GM12878 (cell line): ENCODE measurements at regions not wholly inside any gene's neighbourhood (a gene's known extent, or its start where the extent isn't known, plus 50 kb on each side); places are given as distances from the start of the nearest gene placed in this dataset.

Source experiments
- ATAC-seq: fragments of 200-7000 bp; cut with Tn5 transposase; 3 replicates; pipeline ENCODE4 v1.9.1; 2020; ENCODE audit warnings: mild to moderate bottlenecking, moderate library complexity
- BruUV-seq: library from RNA; stranded (reverse); fragments of 400-500 nt; replicated peaks from 2 replicates; lab custom pipeline; 2021; lab: Mats Ljungman, UMichigan
- CTCF ChIA-PET: fragments of 300-600 bp; sonication (Branson Sonifier 250); formaldehyde crosslinking; extraction: SDS; loops from one replicate; lab custom pipeline; 2021; ENCODE audit warnings: inconsistent platforms; lab: Yijun Ruan, JAX
- POLR2A ChIA-PET: fragments of 350-600 bp; formaldehyde crosslinking; extraction: SDS; loops from one replicate; lab custom pipeline; 2021; ENCODE audit warnings: inconsistent platforms; lab: Charles Lee
- RAD21 ChIA-PET: fragments of 300-600 bp; sonication (Branson Sonifier 250); formaldehyde crosslinking; loops from one replicate; lab custom pipeline; 2023; ENCODE audit warnings: antibody characterized with exemption; ENCODE audit not compliant: unreplicated experiment; lab: Charles Lee
- SMC1A ChIA-PET: fragments of 300-600 bp; sonication (Branson Sonifier 250); formaldehyde crosslinking; loops from one replicate; lab custom pipeline; 2023; ENCODE audit not compliant: unreplicated experiment, uncharacterized antibody; lab: Charles Lee
- DNase-seq: peaks from one replicate; pipeline ENCODE4 v3.0.0-alpha.2; 2011; ENCODE audit warnings: low read depth, low spot score
- FAIRE-seq: peaks from 3 replicates; lab custom pipeline; 2011; peaks lifted over from hg19 to GRCh38; lab: Jason Lieb, UNC
- H2AFZ ChIP-seq: 2 replicates; pipeline ENCODE4 v1.6.0; 2011; ENCODE audit warnings: low read depth, low read length, control low read depth; ENCODE audit not compliant: control insufficient read depth
- H3K27ac ChIP-seq: 2 replicates; pipeline ENCODE4 v1.5.1; 2011; ENCODE audit warnings: control low read depth; ENCODE audit not compliant: control insufficient read depth, insufficient read depth
- H3K27me3 ChIP-seq, 2 experiments: replicated peaks in 1 of 2; 2 replicates each; pipeline versions ENCODE4 v1.6.0 to v1.6.1; 2011; ENCODE audit warnings: low read length in 1 of 2; ENCODE audit not compliant: control insufficient read depth in 2 of 2, insufficient read depth in 2 of 2
- H3K36me3 ChIP-seq, 2 experiments: 2 replicates each; pipeline ENCODE4 v1.5.1; 2011; ENCODE audit warnings: low read length in 1 of 2; ENCODE audit not compliant: control insufficient read depth in 2 of 2, insufficient read depth in 2 of 2
- H3K4me1 ChIP-seq: 2 replicates; pipeline ENCODE4 v1.6.1; 2011; ENCODE audit warnings: mild to moderate bottlenecking, low read length, moderate library complexity, mixed read lengths; ENCODE audit not compliant: control insufficient read depth, insufficient read depth
- H3K4me2 ChIP-seq: 2 replicates; pipeline ENCODE4 v1.6.0; 2011; ENCODE audit warnings: control low read depth; ENCODE audit not compliant: control insufficient read depth, insufficient read depth
- H3K4me3 ChIP-seq: fragments of 200-600 bp; sonication (generic); 2 replicates; pipeline ENCODE4 v1.5.1; 2016
- H3K79me2 ChIP-seq: 2 replicates; pipeline ENCODE4 v1.6.0; 2011; ENCODE audit warnings: low read length; ENCODE audit not compliant: control insufficient read depth, insufficient read depth
- H3K9ac ChIP-seq: 2 replicates; pipeline ENCODE4 v1.8.0; 2011; ENCODE audit warnings: low read length, control low read depth, mixed read lengths; ENCODE audit not compliant: control insufficient read depth, insufficient read depth
- H3K9me3 ChIP-seq: replicated peaks from 3 replicates; pipeline ENCODE4 v1.5.1; 2011; ENCODE audit warnings: mild to moderate bottlenecking, low read length; ENCODE audit not compliant: control insufficient read depth, insufficient read depth
- H4K20me1 ChIP-seq: 2 replicates; pipeline ENCODE4 v1.6.0; 2011; ENCODE audit not compliant: control insufficient read depth, insufficient read depth
- ATF2 ChIP-seq: IDR thresholded peaks from 2 replicates; pipeline ENCODE4 v1.6.1; 2012; ENCODE audit warnings: low read length, inconsistent platforms
- ATF7 ChIP-seq: fragments of 450-650 bp; IDR thresholded peaks from 2 replicates; pipeline ENCODE4 v1.6.1; 2016; ENCODE audit warnings: low read depth, mild to moderate bottlenecking
- CHD2 ChIP-seq: IDR thresholded peaks from 2 replicates; pipeline ENCODE4 v1.6.1; 2011; ENCODE audit warnings: low read depth, low read length, improper control_type of control experiment, borderline replicate concordance
- HDGF ChIP-seq: fragments of 450-650 bp; IDR thresholded peaks from 2 replicates; pipeline ENCODE4 v1.6.1; 2016; ENCODE audit warnings: antibody characterized with exemption
- JUND ChIP-seq: IDR thresholded peaks from 2 replicates; pipeline ENCODE4 v1.6.1; 2012; ENCODE audit warnings: low read depth, mild to moderate bottlenecking, low read length, improper control_type of control experiment, moderate library complexity
- KLF5 ChIP-seq: fragments of 450-650 bp; IDR thresholded peaks from 2 replicates; pipeline ENCODE4 v1.6.1; 2014; ENCODE audit warnings: mild to moderate bottlenecking; ENCODE audit not compliant: partially characterized antibody
- NFXL1 ChIP-seq: fragments of 450-650 bp; IDR thresholded peaks from 2 replicates; pipeline ENCODE4 v1.6.1; 2017; ENCODE audit warnings: antibody characterized with exemption, mild to moderate bottlenecking, borderline replicate concordance
- NR2C2 ChIP-seq: IDR thresholded peaks from 2 replicates; pipeline ENCODE4 v1.6.1; 2011; ENCODE audit warnings: borderline replicate concordance, low read depth; ENCODE audit not compliant: control insufficient read depth, insufficient read length
- RAD21 ChIP-seq: IDR thresholded peaks from 2 replicates; pipeline ENCODE4 v1.6.1; 2011; ENCODE audit warnings: mild to moderate bottlenecking, low read depth, low read length, moderate library complexity; ENCODE audit not compliant: insufficient read depth
- RB1 ChIP-seq: fragments of 450-650 bp; formaldehyde crosslinking; IDR thresholded peaks from 2 replicates; pipeline ENCODE4 v1.6.1; 2017; ENCODE audit warnings: mild to moderate bottlenecking, borderline replicate concordance
- RELA ChIP-seq: fragments of 450-650 bp; IDR thresholded peaks from 2 replicates; pipeline ENCODE4 v1.8.0; 2014; ENCODE audit warnings: borderline replicate concordance; ENCODE audit not compliant: partially characterized antibody
- SMAD5 ChIP-seq: IDR thresholded peaks from 2 replicates; pipeline ENCODE4 v1.6.1; 2016; ENCODE audit warnings: antibody characterized with exemption, low read depth
- STAT3 ChIP-seq: IDR thresholded peaks from 2 replicates; pipeline ENCODE4 v1.6.1; 2011; ENCODE audit warnings: low read depth, low read length, improper control_type of control experiment
- WRNIP1 ChIP-seq: IDR thresholded peaks from 2 replicates; pipeline ENCODE4 v1.6.1; 2011; ENCODE audit warnings: low read depth, low read length, improper control_type of control experiment, borderline replicate concordance
- ZBED1 ChIP-seq: IDR thresholded peaks from 2 replicates; pipeline ENCODE4 v1.6.1; 2016; ENCODE audit warnings: borderline replicate concordance
- ZNF207 ChIP-seq: fragments of 450-650 bp; IDR thresholded peaks from 2 replicates; pipeline ENCODE4 v1.6.1; 2014; ENCODE audit warnings: antibody characterized with exemption, mild to moderate bottlenecking, borderline replicate concordance
- ZNF24 ChIP-seq: fragments of 450-650 bp; IDR thresholded peaks from 2 replicates; pipeline ENCODE4 v1.6.1; 2017; ENCODE audit warnings: antibody characterized with exemption, mild to moderate bottlenecking
- WGBS: methylation state at CpG from one replicate; pipeline ENCODE4 v1.1.6; 2016; ENCODE audit warnings: low lambda C conversion rate; ENCODE audit not compliant: insufficient replicate concordance, insufficient coverage; ENCODE audit errors: missing lambda C conversion rate; 5-methylcytosine and 5-hydroxymethylcytosine counted together
- in situ Hi-C: fragments of 300-500 bp; cut with MboI; formaldehyde crosslinking; loops from 9 replicates; pipeline ENCODE4 v1.14.3; 2018; ENCODE audit warnings: mixed read lengths
- intact Hi-C: fragments of 100-400 bp; cut with micrococcal nuclease; formaldehyde crosslinking; loops from one replicate; pipeline ENCODE4 v1.14.2; 2022; ENCODE audit not compliant: unreplicated experiment

GRCh38 chr14:50049093-50049492, 67.3 kb downstream of the VCPKMT start:
- peaks cover 23% of the 10 kb centered on the region for H3K4me1 ChIP-seq
- no peak overlapping the region for H3K9ac ChIP-seq
- no peak overlapping the region for H3K4me3 ChIP-seq
- H3K9me3 ChIP-seq: no peaks in the 10 kb centered on the region
- RAD21 ChIA-PET: no interaction called here
- H4K20me1 ChIP-seq: no peaks in the 10 kb centered on the region
- H2AFZ ChIP-seq: no peak overlapping the region
- ATAC-seq: no peak
- in situ Hi-C loops (no loop called here), intact Hi-C loops (no loop called here)
- POLR2A ChIA-PET: interaction anchor here (0.6 to 2.9 kb wide), 2 partner anchors 12 to 52 kb away, joined by 3 to 10 read pairs; no protein-coding TSS in a partner anchor
- H3K4me2 ChIP-seq: no peak overlapping the region
- H3K27me3 ChIP-seq: no peaks in the 10 kb centered on the region
- SMC1A ChIA-PET: interaction anchor here (6.7 kb wide), 1 partner anchor 13 kb away, joined by 83 read pairs; no protein-coding TSS in a partner anchor
- no peaks in the 10 kb centered on the region for H3K36me3 ChIP-seq
- H3K79me2 ChIP-seq: no peaks in the 10 kb centered on the region
- no TSS peak for BruUV-seq
- CTCF ChIA-PET: no interaction called here
- DNase-seq: no peak
- no peak for FAIRE-seq
- 96% methylated on average over 4 of the region's 4 CpGs for whole genome bisulfite sequencing
- no peak overlapping the region for H3K27ac ChIP-seq
- no peak for TF ChIP-seq RAD21
- TF ChIP-seq KLF5: no peak
- no peak for TF ChIP-seq HDGF
- no peak for TF ChIP-seq ATF2
- TF ChIP-seq SMAD5: no peak
- no peak for TF ChIP-seq CHD2
- TF ChIP-seq NR2C2: no peak
- TF ChIP-seq RB1: no peak
- TF ChIP-seq ZNF24: no peak
- TF ChIP-seq ZBED1: no peak
- TF ChIP-seq RELA: no peak
- TF ChIP-seq STAT3: no peak
- TF ChIP-seq JUND: no peak
- TF ChIP-seq NFXL1: no peak
- no peak for TF ChIP-seq ZNF207
- no peak for TF ChIP-seq WRNIP1
- no peak for TF ChIP-seq ATF7
